IPS DF 19.7 (cell line): ENCODE measurements at regions not wholly inside any gene's neighbourhood (a gene's known extent, or its start where the extent isn't known, plus 50 kb on each side); places are given as distances from the start of the nearest gene placed in this dataset.

Experiments
- DNase-seq: peaks from one replicate; pipeline ENCODE4 v3.0.0-alpha.2; 2013; ENCODE audit warnings: low read depth, low spot score

DNA sequence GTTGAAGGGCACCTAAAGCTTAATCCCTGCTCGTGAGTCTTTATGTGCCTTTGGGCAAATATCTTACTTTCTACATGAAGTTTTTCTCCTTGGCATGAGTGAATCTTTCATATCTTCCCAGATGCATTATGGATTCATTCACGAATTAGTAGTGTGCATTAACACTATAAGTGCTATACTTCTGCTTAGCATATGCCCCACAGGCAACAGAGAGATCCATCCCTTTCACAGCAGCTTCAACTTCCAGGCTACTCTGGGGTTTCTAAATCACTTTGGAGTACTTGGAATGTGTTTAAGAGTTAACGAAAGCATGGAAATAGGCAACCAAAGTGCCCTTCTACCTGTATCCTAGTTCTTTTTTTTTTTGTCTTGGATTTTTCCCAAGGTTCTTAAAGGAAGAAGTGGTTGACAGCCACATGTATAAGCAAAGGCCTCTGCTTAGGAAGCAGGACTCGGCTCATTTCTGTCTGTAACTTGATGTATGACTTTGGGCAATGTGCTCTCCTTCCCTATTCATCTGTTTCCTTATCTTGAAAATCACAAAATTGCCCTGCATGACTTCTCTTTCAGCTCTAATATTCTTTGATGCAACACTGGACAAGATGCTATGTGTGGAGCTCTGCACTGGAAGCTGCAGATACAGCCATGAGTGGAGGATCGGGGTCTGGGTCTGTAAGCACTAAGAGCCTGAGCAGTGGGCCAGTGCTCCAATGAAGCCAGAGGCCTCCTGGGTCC is 54.5 kb upstream of the ME3 start:
- DNase-seq = no peak

DNA sequence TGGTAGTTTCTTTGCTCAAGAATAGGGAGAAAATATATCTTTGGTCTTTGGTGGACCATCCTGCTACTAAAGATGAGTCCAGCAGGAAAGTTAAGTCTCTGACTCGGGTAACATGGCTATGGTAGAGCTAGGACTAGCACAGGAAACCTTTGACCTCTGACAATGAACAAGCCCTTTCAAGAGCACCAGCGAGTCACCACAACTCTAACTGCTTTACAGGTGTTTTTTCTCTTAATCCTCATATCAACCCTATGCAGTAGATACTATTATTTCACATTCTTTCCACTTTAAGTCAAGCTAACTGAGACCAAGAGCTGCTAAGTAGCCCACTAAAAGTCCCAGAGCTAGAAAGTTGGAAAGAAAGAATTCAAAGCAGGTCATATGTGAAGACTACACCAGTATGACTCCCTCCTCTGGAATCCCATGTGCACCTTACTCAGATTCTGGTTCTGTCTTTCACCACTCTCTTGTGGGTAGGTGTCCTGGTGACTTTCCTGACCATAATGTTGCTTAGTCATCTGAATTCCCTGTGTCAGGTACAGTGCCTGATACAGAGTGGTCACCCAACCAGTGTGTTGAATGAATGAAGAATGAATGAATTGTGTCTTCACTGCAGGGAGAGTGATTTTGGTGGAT is 53.8 kb upstream of the ME3 start:
- no peak for DNase-seq

DNA sequence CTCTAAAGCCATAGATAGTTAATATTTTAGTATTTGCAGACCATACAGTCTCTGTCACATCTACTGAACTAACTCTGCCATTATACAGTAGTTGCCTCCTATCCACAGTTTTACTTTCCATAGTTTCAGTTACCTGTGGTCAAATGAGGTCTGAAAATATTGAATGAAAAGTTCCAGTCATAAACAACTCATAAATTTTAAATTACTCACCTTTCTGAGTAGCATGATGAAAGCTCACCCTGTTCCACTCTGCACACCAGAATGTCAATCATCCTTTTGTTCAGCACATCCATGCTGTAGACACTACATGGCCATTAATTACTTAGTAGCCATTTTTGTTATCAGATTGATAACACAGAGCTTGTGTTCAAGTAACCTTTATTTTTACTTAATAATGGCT is 51.7 kb upstream of the ME3 start:
- no peak for DNase-seq

DNA sequence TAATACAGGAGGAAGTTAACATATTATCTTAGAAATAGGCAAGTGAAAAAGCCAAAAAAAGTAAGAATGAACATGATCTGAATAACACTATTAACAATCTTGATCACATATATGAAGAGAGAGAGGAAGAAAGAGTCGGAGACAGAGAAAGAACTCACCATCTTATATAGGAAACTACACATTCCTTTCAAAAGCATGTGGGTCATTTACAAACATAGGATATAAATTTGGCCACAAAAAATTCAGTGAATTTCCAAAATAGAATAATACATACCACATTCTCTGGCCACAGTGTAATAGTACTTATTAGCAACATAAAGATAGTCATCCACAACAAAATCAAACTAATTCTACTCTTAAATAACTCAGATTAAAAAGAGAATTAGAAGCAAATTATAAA is 50.9 kb upstream of the ME3 start:
- no peak for DNase-seq

DNA sequence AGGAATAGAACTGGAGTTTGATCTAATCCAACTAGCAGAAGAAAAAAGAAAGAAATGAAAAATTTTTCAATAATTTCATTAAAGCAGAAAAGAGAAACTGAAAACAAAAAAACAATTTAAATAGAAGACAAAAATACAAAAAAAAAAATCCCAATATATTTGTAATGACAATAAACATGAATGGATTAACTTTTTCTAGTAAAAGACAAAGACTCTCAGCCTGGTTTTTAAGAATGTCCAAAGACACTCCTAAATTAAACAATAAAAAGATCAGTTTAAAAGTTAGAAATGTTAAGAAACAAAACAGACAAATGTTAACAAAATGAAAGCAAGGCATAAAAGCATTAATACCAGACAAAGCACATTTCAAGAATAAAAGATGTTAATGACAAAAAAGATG is 50.3 kb upstream of the ME3 start:
- no peak for DNase-seq
